Caco-2 (cell line): ENCODE measurements at regions not wholly inside any gene's neighbourhood (a gene's known extent, or its start where the extent isn't known, plus 50 kb on each side); places are given as distances from the start of the nearest gene placed in this dataset.

ENCODE experiments used
- BruUV-seq: library from RNA; stranded (reverse); fragments of 400-500 nt; replicated peaks from 2 replicates; lab custom pipeline; 2021; lab: Mats Ljungman, UMichigan
- CTCF ChIA-PET: fragments of 300-600 bp; sonication (Branson Sonifier 250); formaldehyde crosslinking; loops from one replicate; lab custom pipeline; 2022; ENCODE audit warnings: antibody characterized with exemption; lab: Charles Lee
- POLR2A ChIA-PET: fragments of 300-600 bp; sonication (Branson Sonifier 250); formaldehyde crosslinking; loops from one replicate; lab custom pipeline; 2022; ENCODE audit warnings: antibody characterized with exemption; lab: Charles Lee
- DNase-seq, 2 experiments: peaks; one replicate each; pipeline versions ENCODE4 v3.0.0 to v3.0.0-alpha.2; 2020 to 2022
- H3K27me3 ChIP-seq: replicated peaks from 2 replicates; pipeline ENCODE4 v1.6.0; 2011; ENCODE audit warnings: low read length; ENCODE audit not compliant: control insufficient read depth, insufficient read depth
- H3K36me3 ChIP-seq: 2 replicates; pipeline ENCODE4 v1.5.1; 2011; ENCODE audit warnings: low read length; ENCODE audit not compliant: control insufficient read depth, insufficient read depth
- H3K4me1 ChIP-seq: fragments of 250-450 bp; sonication (Bioruptor Pico); 2 replicates; pipeline ENCODE4 v1.5.1; 2020; ENCODE audit warnings: mild to moderate bottlenecking
- H3K4me3 ChIP-seq: 2 replicates; pipeline ENCODE4 v1.5.1; 2011; ENCODE audit warnings: low read depth, mild to moderate bottlenecking, control low read depth, low read length
- H3K9me3 ChIP-seq: fragments of 250-450 bp; sonication (Bioruptor Pico); 2 replicates; pipeline ENCODE4 v1.5.1; 2020; ENCODE audit warnings: mild to moderate bottlenecking, moderate library complexity
- H3K27ac Mint-ChIP-seq: one replicate; pipeline ENCODE4 v1.8.0; 2022; ENCODE audit warnings: mixed read lengths; ENCODE audit not compliant: unreplicated experiment
- H3K27me3 Mint-ChIP-seq: one replicate; pipeline ENCODE4 v1.8.0; 2022; ENCODE audit warnings: mixed read lengths; ENCODE audit not compliant: insufficient read depth, unreplicated experiment
- H3K36me3 Mint-ChIP-seq: one replicate; pipeline ENCODE4 v1.8.0; 2022; ENCODE audit warnings: mild to moderate bottlenecking, mixed read lengths; ENCODE audit not compliant: insufficient read depth, unreplicated experiment
- H3K4me1 Mint-ChIP-seq: one replicate; pipeline ENCODE4 v1.8.0; 2022; ENCODE audit warnings: low read depth, mixed read lengths; ENCODE audit not compliant: unreplicated experiment
- H3K4me3 Mint-ChIP-seq: one replicate; pipeline ENCODE4 v1.8.0; 2022; ENCODE audit warnings: mild to moderate bottlenecking, moderate library complexity, mixed read lengths; ENCODE audit not compliant: unreplicated experiment
- H3K9me3 Mint-ChIP-seq: one replicate; pipeline ENCODE4 v1.8.0; 2022; ENCODE audit warnings: mixed read lengths; ENCODE audit not compliant: unreplicated experiment
- CTCF ChIP-seq, 2 experiments: fragments of 200-600 bp in 1 of 2; IDR thresholded peaks; 1 replicate in 1 of 2; 2 replicates in 1 of 2; pipeline versions ENCODE4 v1.5.1 to v1.8.0; 2011 to 2022; ENCODE audit warnings: antibody characterized with exemption in 1 of 2, control low read depth in 1 of 2, inconsistent platforms in 1 of 2, low read depth in 1 of 2, low read length in 1 of 2, mild to moderate bottlenecking in 1 of 2, moderate library complexity in 1 of 2; ENCODE audit not compliant: insufficient read depth in 1 of 2, severe bottlenecking in 1 of 2, unreplicated experiment in 1 of 2
- intact Hi-C: fragments of 100-400 bp; cut with micrococcal nuclease; formaldehyde crosslinking; loops from one replicate; pipeline ENCODE4 v1.10.0; 2022; ENCODE audit not compliant: unreplicated experiment

- DNase-seq = peak in 1 of 2 experiments; percentile 16
- Histone ChIP-seq H3K27me3 (no peaks in the 10 kb centered on the region), H3K4me3 (no peak overlapping the region), H3K4me1 (peaks cover 5% of the 10 kb centered on the region; the same call in 1 of the 2 replicates), H3K9me3 (no peaks in the 10 kb centered on the region), H3K36me3 (no peaks in the 10 kb centered on the region)
- POLR2A ChIA-PET = no interaction called here
- CTCF ChIA-PET = no interaction called here
- Mint-ChIP-seq H3K9me3 (no peaks in the 10 kb centered on the region), H3K4me1 (peaks cover 10% of the 10 kb centered on the region), H3K36me3 (no peaks in the 10 kb centered on the region), H3K27ac (no peak overlapping the region), H3K27me3 (no peaks in the 10 kb centered on the region), H3K4me3 (no peak overlapping the region)
- no TSS peak for BruUV-seq
- intact Hi-C loops = no loop called here
- no peak for TF ChIP-seq CTCF (IDR thresholded peaks at IDR 0.05; ENCODE audit: insufficient read depth in 1 of 2, low read depth in 1 of 2, low read length in 1 of 2, severe bottlenecking in 1 of 2, unreplicated experiment in 1 of 2)
These were observed 126.9 kb upstream of the TNRC6C start for GRCh38 chr17:77831474-77832179.

- no peaks in the 10 kb centered on the region for H3K27me3 Mint-ChIP-seq
- DNase-seq = peak in 1 of 2 experiments; percentile 12
- Histone ChIP-seq H3K36me3 (no peaks in the 10 kb centered on the region), H3K9me3 (no peaks in the 10 kb centered on the region), H3K4me3 (no peak overlapping the region), H3K4me1 (peaks cover 5% of the 10 kb centered on the region; the same call in 1 of the 2 replicates), H3K27me3 (no peaks in the 10 kb centered on the region)
- no peak overlapping the region for H3K4me3 Mint-ChIP-seq
- no TSS peak for BruUV-seq
- peaks cover 10% of the 10 kb centered on the region for H3K4me1 Mint-ChIP-seq
- POLR2A ChIA-PET = no interaction called here
- intact Hi-C loops = no loop called here
- H3K27ac Mint-ChIP-seq = no peak overlapping the region
- no peak for TF ChIP-seq CTCF (IDR thresholded peaks at IDR 0.05; ENCODE audit: insufficient read depth in 1 of 2, low read depth in 1 of 2, low read length in 1 of 2, severe bottlenecking in 1 of 2, unreplicated experiment in 1 of 2)
- H3K9me3 Mint-ChIP-seq = no peaks in the 10 kb centered on the region
- H3K36me3 Mint-ChIP-seq = no peaks in the 10 kb centered on the region
- CTCF ChIA-PET = no interaction called here
These were observed 126.3 kb upstream of the TNRC6C start for GRCh38 chr17:77832180-77832560.

GRCh38 chr17:77833769-77834168, 124.7 kb upstream of the TNRC6C start:
- CTCF ChIA-PET = no interaction called here
- H3K4me3 Mint-ChIP-seq = no peak overlapping the region
- H3K4me3 ChIP-seq = no peak overlapping the region
- POLR2A ChIA-PET = no interaction called here
- H3K27me3 ChIP-seq = no peaks in the 10 kb centered on the region
- no peak overlapping the region for H3K27ac Mint-ChIP-seq
- DNase-seq = peak in 1 of 2 experiments; percentile 22
- no peaks in the 10 kb centered on the region for H3K9me3 ChIP-seq
- H3K36me3 ChIP-seq = no peaks in the 10 kb centered on the region
- H3K27me3 Mint-ChIP-seq = no peaks in the 10 kb centered on the region
- H3K4me1 Mint-ChIP-seq = peaks cover 13% of the 10 kb centered on the region
- H3K9me3 Mint-ChIP-seq = no peaks in the 10 kb centered on the region
- no peak for TF ChIP-seq CTCF (IDR thresholded peaks at IDR 0.05; ENCODE audit: insufficient read depth in 1 of 2, low read depth in 1 of 2, low read length in 1 of 2, severe bottlenecking in 1 of 2, unreplicated experiment in 1 of 2)
- H3K4me1 ChIP-seq = peaks cover 5% of the 10 kb centered on the region; the same call in 1 of the 2 replicates
- no peaks in the 10 kb centered on the region for H3K36me3 Mint-ChIP-seq
- BruUV-seq = no TSS peak
- intact Hi-C loops = no loop called here
